ENCODE measurements at regions not wholly inside any gene's neighbourhood (a gene's known extent, or its start where the extent isn't known, plus 50 kb on each side); places are given as distances from the start of the nearest gene placed in this dataset.

DNA sequence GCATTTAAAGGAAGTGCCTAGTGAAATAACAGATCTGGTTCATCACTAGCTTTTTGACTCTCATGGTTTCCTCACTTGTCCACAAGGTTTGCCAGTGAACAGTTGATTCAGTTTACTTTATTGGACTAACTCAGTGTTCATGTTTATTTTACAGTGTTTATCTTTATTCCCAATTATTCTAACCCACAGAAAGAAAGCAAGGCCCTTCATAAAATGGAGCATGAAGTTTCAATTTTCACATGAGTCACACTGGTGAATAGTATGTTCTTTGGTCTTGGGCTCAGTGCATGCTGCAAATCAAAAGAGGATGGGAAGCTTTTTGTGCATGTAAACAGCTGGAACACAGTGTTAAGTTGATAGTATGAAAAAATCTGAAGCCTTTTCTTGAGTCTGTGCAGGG is 217.6 kb upstream of the HDDC2 start:
- no peaks in the 10 kb centered on the region for H3K4me1 Mint-ChIP-seq
- no peak overlapping the region for H3K27ac Mint-ChIP-seq
- no peaks in the 10 kb centered on the region for H3K27me3 Mint-ChIP-seq (ENCODE audit: low read depth)
- TF ChIP-seq, protein P1, sequence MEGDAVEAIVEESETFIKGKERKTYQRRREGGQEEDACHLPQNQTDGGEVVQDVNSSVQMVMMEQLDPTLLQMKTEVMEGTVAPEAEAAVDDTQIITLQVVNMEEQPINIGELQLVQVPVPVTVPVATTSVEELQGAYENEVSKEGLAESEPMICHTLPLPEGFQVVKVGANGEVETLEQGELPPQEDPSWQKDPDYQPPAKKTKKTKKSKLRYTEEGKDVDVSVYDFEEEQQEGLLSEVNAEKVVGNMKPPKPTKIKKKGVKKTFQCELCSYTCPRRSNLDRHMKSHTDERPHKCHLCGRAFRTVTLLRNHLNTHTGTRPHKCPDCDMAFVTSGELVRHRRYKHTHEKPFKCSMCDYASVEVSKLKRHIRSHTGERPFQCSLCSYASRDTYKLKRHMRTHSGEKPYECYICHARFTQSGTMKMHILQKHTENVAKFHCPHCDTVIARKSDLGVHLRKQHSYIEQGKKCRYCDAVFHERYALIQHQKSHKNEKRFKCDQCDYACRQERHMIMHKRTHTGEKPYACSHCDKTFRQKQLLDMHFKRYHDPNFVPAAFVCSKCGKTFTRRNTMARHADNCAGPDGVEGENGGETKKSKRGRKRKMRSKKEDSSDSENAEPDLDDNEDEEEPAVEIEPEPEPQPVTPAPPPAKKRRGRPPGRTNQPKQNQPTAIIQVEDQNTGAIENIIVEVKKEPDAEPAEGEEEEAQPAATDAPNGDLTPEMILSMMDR (IDR thresholded peaks at IDR 0.05; ENCODE audit: unreplicated experiment in 3 of 3): no peak
- H3K9me3 Mint-ChIP-seq: peaks cover 19% of the 10 kb centered on the region
- no peak overlapping the region for H3K4me3 Mint-ChIP-seq
- no peaks in the 10 kb centered on the region for H3K36me3 Mint-ChIP-seq (ENCODE audit: low read depth)

DNA sequence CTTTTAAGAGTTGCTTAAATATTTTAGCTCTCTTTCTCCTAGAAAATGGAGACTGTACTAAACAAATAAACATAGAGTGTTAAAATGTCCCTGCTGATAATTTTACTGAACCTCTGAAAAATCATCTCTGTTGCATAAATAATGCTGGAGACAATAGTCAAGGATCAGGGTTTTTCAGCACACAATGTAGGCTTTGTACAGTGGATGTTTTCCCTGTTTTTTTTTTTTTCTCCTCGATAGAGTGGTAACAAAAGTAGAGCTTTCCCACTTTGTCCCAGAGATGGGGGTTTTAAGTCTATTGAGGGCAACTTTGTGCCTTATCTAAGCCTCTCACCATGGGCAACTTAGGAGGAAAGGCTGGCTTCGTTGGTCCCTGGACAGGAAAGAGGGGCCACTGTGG is 222.6 kb upstream of the HDDC2 start:
- Mint-ChIP-seq H3K4me3 (no peak overlapping the region), H3K27me3 (ENCODE audit: low read depth) (no peaks in the 10 kb centered on the region), H3K27ac (no peak overlapping the region), H3K9me3 (no peaks in the 10 kb centered on the region), H3K36me3 (ENCODE audit: low read depth) (no peaks in the 10 kb centered on the region), H3K4me1 (peaks cover 17% of the 10 kb centered on the region)
- TF ChIP-seq, protein P1 (IDR thresholded peaks at IDR 0.05; ENCODE audit: unreplicated experiment in 3 of 3): no peak

DNA sequence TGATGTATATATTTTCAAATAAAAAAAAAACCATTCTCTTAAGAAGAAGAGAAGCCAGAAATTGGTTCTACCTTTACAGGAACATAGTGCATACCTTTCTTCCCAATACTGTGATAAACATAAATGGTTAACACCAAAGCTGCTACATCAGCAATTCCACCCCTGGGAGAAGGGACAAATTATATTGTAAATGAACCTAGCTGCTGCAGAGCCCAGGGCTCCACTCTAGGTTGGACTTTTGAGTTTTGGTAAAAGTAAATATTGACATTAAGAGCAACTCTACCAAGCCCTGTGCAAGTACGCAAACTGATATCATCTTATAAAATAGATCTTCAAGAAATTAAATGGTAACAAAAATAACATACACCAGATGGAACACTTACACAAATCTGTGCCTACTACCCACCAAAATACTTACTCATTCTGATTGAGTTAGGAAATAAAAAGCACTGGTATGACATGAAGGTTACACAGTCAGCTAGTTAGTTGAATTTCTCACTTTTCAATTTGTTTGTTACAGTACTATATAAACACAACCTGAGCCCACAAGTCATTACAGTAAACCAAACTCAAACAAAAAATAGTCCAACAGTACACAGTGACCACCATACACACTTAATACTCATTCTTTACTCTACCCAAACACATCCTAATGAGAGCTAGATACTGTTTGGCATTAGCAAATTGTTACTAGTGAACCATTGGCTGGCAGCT is 223.3 kb upstream of the HEY2 start:
- Mint-ChIP-seq H3K9me3 (no peaks in the 10 kb centered on the region), H3K4me3 (no peak overlapping the region), H3K27ac (no peak overlapping the region), H3K27me3 (ENCODE audit: low read depth) (no peaks in the 10 kb centered on the region), H3K36me3 (ENCODE audit: low read depth) (no peaks in the 10 kb centered on the region), H3K4me1 (peaks cover 21% of the 10 kb centered on the region)
- TF ChIP-seq, protein P1 (IDR thresholded peaks at IDR 0.05; ENCODE audit: unreplicated experiment in 3 of 3): no peak

DNA sequence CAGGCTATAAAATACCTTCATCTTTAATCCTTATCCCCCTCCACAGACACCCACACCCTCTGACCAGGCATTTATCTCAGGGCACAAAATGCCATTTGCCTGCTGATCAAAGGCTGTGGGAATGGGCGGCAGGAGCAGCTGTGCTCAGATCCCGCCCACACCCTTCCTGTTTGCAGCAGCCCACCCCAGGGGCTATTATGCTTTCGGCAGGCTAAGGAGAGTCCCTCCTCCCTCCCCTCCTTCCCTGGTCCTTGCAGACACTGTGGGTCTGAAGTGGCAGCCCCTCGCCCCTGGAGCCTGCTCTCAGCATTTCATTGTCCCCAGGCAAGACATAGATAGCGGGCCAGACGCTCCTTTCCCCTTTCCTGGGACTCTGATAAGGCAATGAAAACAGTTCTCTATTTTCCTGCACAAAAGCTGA is 220.8 kb upstream of the HEY2 start:
- Mint-ChIP-seq H3K27ac (peak overlapping the region; percentile 23 to 71 (median 32)), H3K27me3 (ENCODE audit: low read depth) (peaks cover 8% of the 10 kb centered on the region), H3K36me3 (ENCODE audit: low read depth) (no peaks in the 10 kb centered on the region), H3K4me1 (peaks cover 31% of the 10 kb centered on the region), H3K9me3 (no peaks in the 10 kb centered on the region), H3K4me3 (peak overlapping the region; percentile 20 to 41 (median 33))
- TF ChIP-seq, protein P1 (IDR thresholded peaks at IDR 0.05; ENCODE audit: unreplicated experiment in 3 of 3): no peak

DNA sequence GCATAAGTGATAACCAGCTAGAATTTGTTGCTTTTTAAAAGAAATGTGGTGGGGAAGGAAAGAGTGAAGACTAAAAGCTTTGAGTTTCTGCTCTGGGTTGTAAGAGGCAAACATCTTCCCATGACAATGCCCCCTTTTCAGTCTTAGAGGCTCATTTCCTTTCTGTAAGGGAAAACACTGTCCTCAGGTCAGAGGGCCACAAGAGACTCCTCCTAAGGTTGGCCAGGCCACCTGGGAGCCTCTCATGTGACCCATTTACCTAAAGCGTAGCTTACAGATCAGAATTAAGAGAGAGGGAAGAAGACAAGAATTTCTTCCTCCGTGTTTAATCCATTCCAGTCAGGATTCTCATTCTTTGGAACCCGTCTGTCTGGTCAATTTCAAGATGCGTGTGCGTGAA is 220.4 kb upstream of the HEY2 start:
- no peaks in the 10 kb centered on the region for H3K36me3 Mint-ChIP-seq (ENCODE audit: low read depth)
- TF ChIP-seq, protein P1 (IDR thresholded peaks at IDR 0.05; ENCODE audit: unreplicated experiment in 3 of 3): no peak
- peak overlapping the region; percentile 23 to 71 (median 32) for H3K27ac Mint-ChIP-seq
- peaks cover 10% of the 10 kb centered on the region for H3K27me3 Mint-ChIP-seq (ENCODE audit: low read depth)
- peak overlapping the region in 2 of 3 experiments; percentile 20 to 41 for H3K4me3 Mint-ChIP-seq
- H3K9me3 Mint-ChIP-seq: no peaks in the 10 kb centered on the region
- peaks cover 34% of the 10 kb centered on the region for H3K4me1 Mint-ChIP-seq
